ENCODE measurements at regions not wholly inside any gene's neighbourhood (a gene's known extent, or its start where the extent isn't known, plus 50 kb on each side); places are given as distances from the start of the nearest gene placed in this dataset.
"Not testable (repeated sequence)": the region's sequence is repeated elsewhere in the genome, so short reads cannot be mapped to it uniquely, and the experiment has no call there.

DNA sequence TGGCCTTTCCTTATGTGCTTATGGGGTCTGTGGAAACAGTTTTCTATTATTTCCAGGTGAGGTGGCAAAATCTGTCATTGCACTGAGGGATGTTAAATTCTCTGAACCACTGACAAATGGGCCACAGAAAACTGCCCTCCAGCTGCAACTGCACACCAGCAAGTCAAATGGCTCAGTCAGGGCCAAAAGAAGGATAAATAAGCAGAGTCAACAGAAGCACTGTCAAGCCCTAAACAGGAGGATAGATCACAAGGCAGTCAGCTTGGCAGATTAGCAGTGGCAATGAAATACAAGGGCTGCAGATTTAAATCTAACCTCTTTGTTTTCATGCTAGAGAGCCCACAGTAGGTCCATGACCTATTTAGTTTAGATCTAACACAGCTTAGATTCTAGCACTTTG, 435.6 kb downstream of the ETS1 start:
- DNase-seq, result no peak

GRCh38 chr11:128151338-128151737, 436.0 kb downstream of the ETS1 start:
- DNase-seq, result no peak

DNA sequence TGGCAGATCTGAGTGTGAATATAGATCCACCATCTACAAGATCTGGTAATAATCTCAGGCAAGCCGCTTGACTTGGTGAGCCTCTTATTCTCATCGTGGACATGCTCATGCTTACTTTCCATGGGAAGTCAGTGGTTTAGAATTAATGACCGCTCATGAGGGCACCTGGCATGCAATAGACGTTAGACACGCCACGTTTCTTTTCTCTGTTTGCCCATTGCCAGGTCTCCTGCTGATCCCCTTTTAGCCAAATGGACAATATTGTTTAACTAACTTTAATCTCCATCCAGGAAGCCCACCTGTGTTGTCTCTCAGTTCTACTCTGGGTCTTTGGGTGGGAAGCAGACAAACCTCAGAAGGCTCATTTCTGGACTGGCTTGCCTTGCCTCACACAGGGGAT, 439.1 kb downstream of the ETS1 start:
- no peak for DNase-seq

GRCh38 chr11:128146926-128147605, 440.3 kb downstream of the ETS1 start:
- DNase-seq, result no peak

- DNase-seq, result not testable (repeated sequence)
Measured at GRCh38 chr11:128140293-128140692, 447.1 kb downstream of the ETS1 start.

- no peak for DNase-seq
Measured at GRCh38 chr11:128135451-128135850, 451.9 kb downstream of the ETS1 start.

- no peak for DNase-seq
Measured at GRCh38 chr11:128133501-128133900, 453.9 kb downstream of the ETS1 start.

GRCh38 chr11:128130052-128130451, 457.3 kb downstream of the ETS1 start:
- no peak for DNase-seq

- DNase-seq, result no peak
Measured at GRCh38 chr11:128125723-128126122, 461.6 kb downstream of the ETS1 start.

- DNase-seq, result no peak
Measured at GRCh38 chr11:128116885-128117284, 470.5 kb downstream of the ETS1 start.

GRCh38 chr11:128116447-128116846, 470.9 kb downstream of the ETS1 start:
- no peak for DNase-seq

GRCh38 chr11:128105950-128106349, 481.4 kb downstream of the ETS1 start:
- no peak for DNase-seq

DNA sequence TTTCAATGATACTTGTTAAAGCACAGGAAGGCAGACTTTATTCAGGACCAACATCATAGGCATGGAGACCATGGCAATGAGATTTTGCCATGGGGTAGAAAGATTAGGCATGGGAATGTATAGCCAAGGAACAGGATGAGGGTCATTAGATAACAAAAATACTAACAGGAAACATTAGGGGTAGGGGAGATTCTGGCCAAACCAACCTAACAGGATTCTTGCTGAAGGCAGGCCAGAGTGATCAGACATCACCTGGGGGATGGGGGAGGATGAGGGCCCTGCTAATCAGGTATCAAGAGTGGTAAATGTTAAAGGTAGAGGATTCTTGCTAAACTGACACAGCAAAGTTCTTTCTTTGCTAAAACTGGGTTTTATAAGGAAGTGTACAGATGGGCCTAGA, 481.8 kb downstream of the ETS1 start:
- DNase-seq, result no peak

- DNase-seq, result no peak
Measured at GRCh38 chr11:128103278-128103873, 484.0 kb downstream of the ETS1 start.

DNA sequence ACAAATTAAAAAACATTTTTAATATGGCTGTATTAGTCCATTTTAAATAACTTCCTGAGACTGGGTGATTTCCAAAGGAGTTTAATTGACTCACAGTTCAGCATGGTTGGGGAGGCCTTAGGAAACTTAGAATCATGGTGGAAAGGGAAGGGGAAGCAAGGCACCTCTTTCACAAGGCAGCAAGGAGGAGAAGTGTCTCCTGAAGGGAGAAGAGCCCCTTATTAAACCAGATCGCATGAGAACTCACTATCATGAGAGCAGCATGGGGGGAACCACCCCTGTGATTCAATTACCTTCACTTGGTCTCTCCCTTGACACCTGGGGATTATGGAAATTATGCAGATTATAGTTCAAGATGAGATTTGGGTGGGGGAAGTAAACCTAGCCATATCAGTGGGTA, 488.6 kb downstream of the ETS1 start:
- DNase-seq, result no peak

GRCh38 chr11:128095466-128095981, 491.8 kb downstream of the ETS1 start:
- no peak for DNase-seq

DNA sequence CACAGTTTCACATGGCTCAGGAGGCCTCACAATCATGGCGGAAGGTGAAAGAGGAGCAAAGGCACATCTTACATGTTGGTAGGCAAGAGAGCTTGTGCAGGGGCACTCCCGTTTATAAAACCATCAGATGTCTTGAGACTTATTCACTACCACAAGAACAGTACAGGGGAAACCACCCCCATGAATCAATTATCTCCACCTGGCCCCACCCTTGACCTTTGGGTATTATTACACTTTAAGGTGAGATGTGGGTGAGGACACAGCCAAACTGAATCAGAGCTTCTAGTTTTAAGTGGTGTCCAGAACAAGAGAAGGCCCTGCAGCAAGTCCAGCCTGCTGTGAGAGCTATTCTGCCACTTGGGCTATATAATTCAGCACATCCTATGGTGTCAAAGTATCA, 493.7 kb downstream of the ETS1 start:
- DNase-seq, result no peak

DNA sequence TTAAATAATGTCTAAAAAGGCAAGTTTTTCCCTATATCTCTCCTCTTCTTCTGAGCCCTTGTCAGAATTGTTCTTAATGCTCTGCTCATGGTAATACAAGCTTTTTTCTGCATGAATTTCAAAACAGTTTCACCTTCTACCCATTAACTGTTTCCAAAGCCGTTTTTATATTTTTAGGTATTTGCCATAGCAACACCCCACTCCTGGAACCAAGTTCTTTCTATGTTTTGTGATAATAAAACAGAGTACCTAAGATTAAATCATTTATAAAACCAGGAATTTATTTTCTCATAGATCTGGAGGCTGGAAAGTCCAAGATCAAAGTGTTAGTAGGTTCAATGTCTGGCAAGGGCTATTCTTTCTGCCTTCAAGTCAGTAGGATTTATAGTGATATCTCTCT, 497.4 kb downstream of the ETS1 start:
- DNase-seq, result no peak

- no peak for DNase-seq
Measured at GRCh38 chr11:128086794-128087193, 500.6 kb downstream of the ETS1 start.

DNA sequence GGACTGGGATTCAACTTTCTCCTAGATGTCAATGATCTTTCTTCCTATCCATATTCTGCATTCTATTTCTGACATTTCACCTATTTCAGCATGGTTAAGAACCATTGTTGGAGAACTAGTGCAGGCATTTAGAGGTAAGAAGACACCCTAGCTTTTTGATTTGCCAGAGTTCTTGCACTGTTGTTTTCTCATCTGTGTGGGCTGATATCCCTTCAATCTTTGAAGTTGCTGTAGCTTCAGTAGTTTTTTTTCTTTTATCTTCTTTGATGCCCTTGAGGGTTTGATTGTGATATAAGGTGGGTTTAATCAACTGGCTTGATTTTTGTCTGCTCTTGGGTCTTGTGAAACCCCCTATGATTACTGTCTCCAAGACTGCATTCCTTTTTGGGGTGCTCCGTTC, 502.1 kb downstream of the ETS1 start:
- DNase-seq, result no peak

- DNase-seq, result no peak
Measured at GRCh38 chr11:128082574-128082973, 504.8 kb downstream of the ETS1 start.

GRCh38 chr11:128069665-128070064, 517.7 kb downstream of the ETS1 start:
- no peak for DNase-seq

DNA sequence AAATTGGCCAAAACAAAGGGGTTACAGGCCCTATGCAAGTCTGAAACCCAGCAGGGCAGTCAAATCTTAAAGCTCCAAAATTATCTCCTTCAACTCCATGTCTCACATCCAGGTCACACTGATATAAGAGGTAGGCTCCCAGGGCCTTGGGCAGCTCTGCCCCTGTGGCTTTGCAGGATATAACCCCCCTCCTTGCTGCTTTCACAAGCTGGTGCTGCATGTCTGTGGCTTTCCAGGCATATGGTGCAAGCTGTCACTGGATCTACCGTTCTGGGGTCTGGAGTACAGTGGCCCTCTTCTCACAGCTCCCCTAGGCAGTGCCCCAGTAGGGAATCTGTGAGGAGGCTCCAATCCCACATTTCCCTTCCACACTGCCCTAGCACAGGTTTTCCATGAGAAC, 519.6 kb downstream of the ETS1 start:
- no peak for DNase-seq

- no peak for DNase-seq
Measured at GRCh38 chr11:128066399-128066798, 521.0 kb downstream of the ETS1 start.
